HG02943 (cell line): ENCODE measurements at regions not wholly inside any gene's neighbourhood (a gene's known extent, or its start where the extent isn't known, plus 50 kb on each side); places are given as distances from the start of the nearest gene placed in this dataset.

Experiments used
- ATAC-seq: cut with Tn5 transposase; IDR thresholded peaks from one replicate; pipeline ENCODE4 v1.9.1; 2021; ENCODE audit warnings: mild to moderate bottlenecking, low read depth, moderate library complexity; ENCODE audit not compliant: unreplicated experiment

GRCh38 chr5:133905424-133905823, 63.0 kb downstream of the C5orf15 start:
- ATAC-seq, result no peak

DNA sequence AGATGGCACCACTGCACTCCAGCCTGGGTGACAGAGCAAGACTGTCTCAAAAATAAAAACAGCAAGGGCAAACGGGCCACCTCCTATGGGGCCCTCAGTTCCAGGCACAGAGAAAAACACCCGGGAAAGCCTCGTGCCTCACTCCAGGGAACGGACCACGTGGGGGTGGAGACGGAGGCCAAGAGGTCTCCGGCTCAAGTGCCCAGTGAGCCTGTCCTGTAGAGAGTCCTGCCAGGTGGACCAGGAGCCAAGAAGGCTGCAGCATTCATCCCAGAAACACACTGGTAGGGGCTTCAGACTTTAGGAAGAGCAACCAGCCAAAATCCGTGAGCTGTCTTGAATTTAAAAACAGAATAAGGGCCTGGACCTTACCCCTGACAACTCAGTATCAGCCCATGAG, 63.8 kb downstream of the C5orf15 start:
- ATAC-seq, result no peak

GRCh38 chr5:133902511-133903118, 65.8 kb downstream of the C5orf15 start:
- ATAC-seq, result no peak

DNA sequence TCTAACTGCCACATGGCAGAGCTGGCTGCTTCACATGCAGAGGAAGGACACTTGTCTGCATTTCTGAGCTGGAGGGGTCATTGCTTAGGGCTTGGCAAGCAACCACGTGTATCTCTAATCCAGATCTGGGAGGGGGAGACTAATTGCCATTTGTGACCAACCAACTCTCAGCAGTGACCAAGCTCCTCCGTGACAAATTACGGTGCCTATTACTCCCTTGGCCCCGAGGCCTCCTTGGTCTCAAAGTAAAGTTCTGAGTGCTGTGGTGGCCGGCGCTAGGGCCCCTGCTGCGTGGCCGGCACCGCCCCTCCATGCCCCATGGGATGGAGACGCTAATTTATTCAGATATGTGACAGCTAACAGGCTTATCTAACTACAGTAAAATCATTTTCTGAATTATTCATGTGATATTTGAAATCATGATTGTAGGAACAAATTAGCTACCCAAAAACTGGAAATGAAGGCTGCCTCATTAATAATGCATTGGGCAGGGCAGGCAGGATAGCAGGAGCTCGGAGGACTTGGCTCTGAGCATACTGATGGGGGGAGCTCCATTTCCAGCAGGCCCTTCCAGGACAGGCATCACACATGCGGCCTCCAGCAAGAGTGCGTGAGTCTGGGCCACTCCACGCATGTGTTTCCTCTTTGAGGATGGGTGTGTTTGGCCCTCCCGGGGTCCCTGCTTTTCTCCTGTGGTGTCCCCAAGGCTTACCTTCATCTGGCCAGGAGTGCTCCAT, 67.7 kb downstream of the C5orf15 start:
- no peak for ATAC-seq

DNA sequence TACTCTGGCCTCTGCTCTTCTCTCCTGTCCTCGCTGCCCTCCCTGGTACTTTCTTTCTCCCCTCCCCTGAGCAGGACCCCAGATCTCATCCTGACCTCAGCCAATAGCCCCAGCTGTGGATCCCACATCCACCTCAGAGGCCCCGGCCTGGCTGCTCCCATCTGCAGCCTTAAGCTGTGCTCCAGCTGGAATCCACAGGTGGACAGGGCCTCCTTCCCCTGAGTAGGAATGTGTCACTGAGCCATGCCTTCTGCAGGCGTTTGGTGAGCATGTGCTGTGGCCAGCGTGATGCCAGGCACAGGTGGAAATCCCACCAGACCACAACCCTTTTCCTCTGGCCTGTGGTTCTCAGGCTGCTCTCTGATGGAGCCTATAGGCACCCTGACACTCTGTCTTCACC, 68.9 kb downstream of the C5orf15 start:
- ATAC-seq, result no peak

DNA sequence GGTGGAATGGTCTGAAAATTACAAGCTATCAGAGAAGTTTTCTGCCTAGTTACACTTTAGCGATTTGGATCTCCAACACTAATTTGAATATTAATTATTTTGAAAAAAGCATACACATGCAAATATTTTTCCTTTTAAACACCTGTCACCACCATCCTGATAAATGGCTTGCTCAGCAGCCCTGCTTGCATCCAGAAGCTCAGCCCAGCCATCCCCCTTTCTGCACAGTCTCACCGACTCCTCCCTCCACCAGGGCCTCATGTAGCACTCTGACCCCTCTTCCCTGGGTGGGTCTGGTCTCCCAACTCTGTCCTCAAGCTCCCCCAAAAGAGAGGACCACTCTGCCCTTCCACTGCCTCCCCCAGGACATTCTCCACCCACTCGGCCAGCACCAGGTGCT, 70.0 kb downstream of the C5orf15 start:
- ATAC-seq, result no peak

GRCh38 chr5:133897431-133897830, 71.0 kb downstream of the C5orf15 start:
- no peak for ATAC-seq

DNA sequence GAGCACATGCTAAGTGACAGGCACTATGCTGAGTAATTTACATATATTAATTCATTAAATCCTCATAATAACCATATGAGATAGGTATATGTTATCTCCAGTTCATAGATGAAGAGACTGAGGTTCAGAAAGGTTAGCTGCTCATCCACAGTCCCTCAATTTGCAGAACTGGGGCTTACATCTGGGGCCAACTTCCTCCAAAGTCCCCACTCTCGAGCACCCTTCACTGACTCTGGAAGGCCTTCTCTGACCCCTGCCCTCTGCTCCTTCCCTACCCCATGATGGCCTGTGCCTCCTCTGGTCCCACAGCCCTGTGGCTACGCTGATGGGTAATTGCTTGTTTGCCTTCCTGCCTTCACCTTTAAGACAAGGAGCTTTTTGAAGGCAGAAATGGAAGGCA, 71.6 kb downstream of the C5orf15 start:
- no peak for ATAC-seq

- no peak for ATAC-seq
These were observed 72.2 kb downstream of the C5orf15 start for GRCh38 chr5:133895979-133896845.

DNA sequence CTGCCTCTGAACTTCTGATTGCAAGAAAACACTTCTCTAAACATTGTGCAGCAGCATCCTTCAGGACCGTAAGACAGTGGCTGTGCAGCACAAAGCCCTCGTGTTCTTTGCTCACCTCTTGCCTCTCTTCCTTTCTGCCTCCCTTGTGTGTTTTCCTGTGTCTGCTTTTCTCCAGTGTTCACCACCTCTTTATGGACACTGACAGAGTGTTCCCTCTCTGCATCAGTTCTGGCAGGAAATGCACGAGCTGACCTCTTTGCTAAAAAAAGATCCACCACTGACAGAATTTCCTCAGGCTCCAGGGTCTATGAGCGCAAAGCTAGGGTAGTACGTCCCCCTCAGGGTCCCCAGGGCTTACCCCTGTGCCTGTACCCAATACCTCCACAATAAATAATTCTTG, 74.3 kb downstream of the C5orf15 start:
- no peak for ATAC-seq

GRCh38 chr5:133892774-133893173, 75.7 kb downstream of the C5orf15 start:
- no peak for ATAC-seq

DNA sequence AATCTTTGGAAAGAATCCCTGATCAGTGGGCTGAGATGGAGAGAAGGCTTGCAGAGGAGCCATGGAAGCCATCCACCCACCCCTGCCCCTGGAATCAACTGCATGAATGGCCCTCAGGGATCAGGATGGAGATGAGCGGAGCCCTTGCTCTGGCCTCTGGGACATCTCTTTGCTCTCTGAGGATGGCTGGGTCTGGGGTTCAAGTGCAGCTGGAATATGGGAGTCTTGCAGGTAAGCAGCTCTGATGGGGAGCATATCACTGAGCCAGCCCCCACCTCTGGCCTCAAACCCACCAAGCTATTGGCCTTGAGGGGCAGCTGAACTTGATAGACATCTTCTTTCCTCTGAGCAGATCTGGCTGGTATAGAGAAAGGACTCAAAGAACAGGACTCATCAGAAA, 76.1 kb downstream of the C5orf15 start:
- ATAC-seq, result no peak

- no peak for ATAC-seq
These were observed 77.0 kb downstream of the C5orf15 start for GRCh38 chr5:133891390-133891789.

DNA sequence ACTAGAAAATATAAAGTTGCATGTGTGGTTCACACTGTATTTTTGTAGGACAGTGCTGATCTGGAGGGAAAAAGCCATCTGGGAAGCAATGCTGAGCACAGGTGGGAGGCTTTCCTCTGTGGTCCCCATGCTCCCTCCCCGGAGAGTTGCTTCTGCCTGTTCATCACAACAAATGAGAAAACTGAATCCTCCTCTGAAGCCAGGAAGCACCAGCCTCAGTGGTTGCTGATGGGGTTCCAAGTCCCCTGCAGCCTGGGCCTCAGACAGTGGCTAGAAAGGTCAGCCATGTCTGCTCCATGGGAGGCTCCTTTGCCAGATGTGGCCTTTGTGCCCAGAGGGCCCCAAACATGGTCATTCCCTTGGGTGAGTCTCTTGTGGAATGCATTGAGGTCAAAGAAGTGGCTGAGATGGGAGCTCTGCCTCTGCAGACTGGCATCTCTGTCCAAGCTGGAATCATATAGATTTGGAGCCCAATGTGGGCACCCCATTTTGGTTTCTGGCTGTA, 77.6 kb downstream of the C5orf15 start:
- no peak for ATAC-seq

GRCh38 chr5:133890314-133890713, 78.1 kb downstream of the C5orf15 start:
- no peak for ATAC-seq

DNA sequence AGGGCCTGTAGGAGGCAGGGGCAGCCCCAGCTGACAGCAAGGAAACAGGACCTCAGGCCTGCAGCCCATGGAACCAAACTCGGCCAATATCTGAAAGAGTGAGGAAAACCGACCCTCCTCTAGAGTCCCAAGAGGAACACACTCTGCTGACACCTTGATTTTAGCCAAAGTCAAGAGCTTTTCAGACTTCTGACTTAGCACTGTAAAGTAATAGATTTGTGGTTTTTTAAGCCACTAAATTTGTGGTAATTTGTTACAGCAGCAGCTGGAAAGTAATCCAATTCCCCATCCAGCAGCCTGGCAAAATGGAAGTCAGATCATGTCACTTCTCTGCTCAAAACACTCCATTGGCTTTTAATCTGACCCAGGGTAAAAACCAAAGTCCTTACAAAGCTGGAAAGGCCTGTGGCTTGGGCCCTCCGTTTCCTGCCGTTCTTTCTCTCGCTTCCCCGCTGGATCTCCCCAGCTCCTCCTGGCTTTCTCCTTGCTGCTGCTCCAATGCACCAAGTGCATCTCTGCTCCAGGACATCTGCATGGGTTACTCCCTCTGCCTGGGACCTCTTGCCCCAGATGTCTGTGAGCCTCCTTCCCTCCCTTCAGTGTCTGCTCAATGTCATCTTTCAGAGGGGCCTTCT, 79.0 kb downstream of the C5orf15 start:
- ATAC-seq, result no peak

GRCh38 chr5:133888625-133888991, 79.8 kb downstream of the C5orf15 start:
- ATAC-seq, result no peak

- ATAC-seq, result no peak
These were observed 82.9 kb downstream of the C5orf15 start for GRCh38 chr5:133885566-133885965.

DNA sequence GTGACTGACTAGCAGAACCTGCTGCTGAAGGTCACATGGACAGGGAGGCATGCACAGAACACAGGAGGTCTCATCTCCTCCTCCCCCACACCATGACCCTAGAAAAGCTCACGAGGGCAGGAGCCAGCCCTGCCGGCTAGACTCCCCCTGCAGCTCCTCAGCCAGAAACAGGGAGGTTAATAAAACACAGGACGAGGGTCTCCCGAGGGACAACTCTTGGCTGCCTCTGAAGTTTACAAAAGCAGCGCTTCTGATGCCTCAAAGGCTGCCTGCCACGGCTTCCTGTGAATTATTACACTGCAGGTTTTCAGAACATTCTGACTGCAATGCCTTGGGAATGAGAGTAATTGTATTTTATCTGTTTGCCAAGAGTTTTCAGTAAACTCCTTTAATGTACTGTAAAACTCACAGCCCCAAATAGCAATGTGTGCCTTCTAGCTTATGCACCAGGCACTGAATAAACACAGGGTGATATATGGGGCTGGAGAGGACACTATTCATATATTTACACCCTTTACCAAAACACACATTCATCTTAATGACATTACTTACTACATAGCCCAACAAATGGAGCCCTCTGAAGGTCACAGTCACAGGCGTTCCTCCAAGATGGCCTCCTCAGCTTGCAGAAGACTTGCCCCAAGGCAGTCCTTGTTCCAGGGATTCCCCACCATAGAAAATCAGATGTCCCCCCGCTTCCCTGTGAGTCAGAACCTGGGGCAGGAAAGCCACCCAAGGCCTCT, 83.7 kb downstream of the C5orf15 start:
- no peak for ATAC-seq

- ATAC-seq, result no peak
These were observed 84.5 kb downstream of the C5orf15 start for GRCh38 chr5:133883916-133884315.
